Stimulated activated CD8-positive, alpha-beta memory T cell treated with anti-CD3 and anti-CD28 coated beads, Interleukin-4, amount 100 ng/mL, for 24 hours (primary cell): ENCODE measurements at regions not wholly inside any gene's neighbourhood (a gene's known extent, or its start where the extent isn't known, plus 50 kb on each side); places are given as distances from the start of the nearest gene placed in this dataset.
A peak's percentile ranks its signal among the peaks of the same experiment; 100 is the strongest.
"Not testable (repeated sequence)": the region's sequence is repeated elsewhere in the genome, so short reads cannot be mapped to it uniquely, and the experiment has no call there.

Source experiments
- DNase-seq: peaks from one replicate; pipeline ENCODE4 v3.0.0-alpha.2; 2020; ENCODE audit warnings: low read depth

GRCh38 chr9:41018948-41019347 is 109.5 kb downstream of the FOXD4L6 start:
- DNase-seq = not testable (repeated sequence)

DNA sequence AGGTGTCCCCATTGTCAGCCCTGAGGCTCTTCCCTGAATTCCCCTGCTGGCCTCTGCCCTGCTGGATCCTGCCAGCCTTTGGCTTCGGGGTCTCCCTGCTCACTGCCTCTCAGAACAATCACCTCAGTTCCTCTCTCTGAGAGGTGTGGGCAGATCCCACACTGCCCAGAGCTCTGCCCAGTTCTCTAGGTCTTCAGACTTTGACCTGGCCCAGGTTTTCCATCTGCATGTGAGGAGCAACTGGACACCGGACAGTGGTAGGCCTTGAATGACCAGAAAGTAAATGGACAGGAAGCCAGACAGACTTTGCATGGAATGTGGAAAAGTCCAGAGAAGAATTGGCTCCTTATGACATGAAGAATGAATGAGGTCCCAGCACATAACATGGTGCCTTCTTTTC is 111.8 kb downstream of the FOXD4L6 start:
- not testable (repeated sequence) for DNase-seq

- not testable (repeated sequence) for DNase-seq
Measured at GRCh38 chr9:40999952-41000700, 128.4 kb downstream of the FOXD4L6 start.

- not testable (repeated sequence) for DNase-seq
Measured at GRCh38 chr9:40995490-40995889, 133.0 kb downstream of the FOXD4L6 start.

DNA sequence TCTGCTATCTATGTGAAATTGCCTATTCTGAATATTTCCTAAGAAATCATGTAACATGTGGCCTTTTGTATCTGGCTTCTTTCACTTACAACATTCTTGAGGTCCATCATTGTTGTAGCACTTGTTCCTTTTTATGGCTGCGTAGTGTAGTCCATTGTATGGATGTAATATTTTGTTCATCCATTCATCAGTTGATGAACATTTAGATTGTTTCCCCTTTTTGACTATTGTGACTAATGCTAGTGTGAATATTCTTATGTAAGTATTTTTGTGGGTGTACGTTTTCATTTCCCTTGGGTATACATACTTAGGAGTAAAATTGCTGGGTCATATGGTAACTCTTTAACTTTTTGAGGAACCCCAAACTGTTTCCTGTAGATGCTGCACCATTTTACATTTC is 134.6 kb downstream of the FOXD4L6 start:
- DNase-seq = not testable (repeated sequence)

- not testable (repeated sequence) for DNase-seq
Measured at GRCh38 chr9:40993375-40993774, 135.1 kb downstream of the FOXD4L6 start.

- not testable (repeated sequence) for DNase-seq
Measured at GRCh38 chr9:40992472-40992821, 136.0 kb downstream of the FOXD4L6 start.

- DNase-seq = peak; percentile 97
Measured at GRCh38 chr9:40991741-40992471, 136.6 kb downstream of the FOXD4L6 start.

DNA sequence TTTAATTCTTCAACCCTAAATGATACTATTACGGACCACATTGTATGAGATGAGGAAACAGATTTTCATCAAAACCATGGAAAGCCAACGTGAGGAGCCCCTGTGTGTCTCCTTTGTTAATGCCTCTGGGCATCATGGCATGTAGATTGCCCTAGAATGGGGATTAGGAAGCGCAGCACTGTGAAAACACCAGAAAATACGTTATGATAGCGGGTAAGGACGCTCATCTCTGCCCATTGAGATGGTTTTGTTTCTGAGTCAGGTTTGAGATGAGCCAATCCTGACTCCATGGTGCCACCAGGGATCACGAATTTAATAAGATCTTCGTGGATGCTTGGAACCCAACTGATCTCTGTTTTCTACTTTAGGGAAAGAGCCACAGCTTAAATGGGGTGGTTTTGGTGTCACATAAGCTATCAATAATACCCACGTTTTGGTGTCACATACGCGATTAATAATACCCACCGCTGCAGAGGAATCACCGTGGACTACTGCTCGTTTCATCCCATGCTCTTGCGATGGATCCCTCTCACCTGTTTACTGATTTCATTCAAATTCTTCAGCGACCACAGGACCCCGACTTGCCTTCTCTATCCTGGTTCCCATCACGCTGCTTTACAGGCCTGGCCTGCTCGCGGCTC is 137.3 kb downstream of the FOXD4L6 start:
- not testable (repeated sequence) for DNase-seq

GRCh38 chr9:40986332-40986731 is 142.1 kb downstream of the FOXD4L6 start:
- not testable (repeated sequence) for DNase-seq

- not testable (repeated sequence) for DNase-seq
Measured at GRCh38 chr9:40975351-40975750, 153.1 kb downstream of the FOXD4L6 start.

GRCh38 chr9:40974912-40975311 is 153.6 kb downstream of the FOXD4L6 start:
- not testable (repeated sequence) for DNase-seq

- not testable (repeated sequence) for DNase-seq
Measured at GRCh38 chr9:40971773-40972172, 156.7 kb downstream of the FOXD4L6 start.

DNA sequence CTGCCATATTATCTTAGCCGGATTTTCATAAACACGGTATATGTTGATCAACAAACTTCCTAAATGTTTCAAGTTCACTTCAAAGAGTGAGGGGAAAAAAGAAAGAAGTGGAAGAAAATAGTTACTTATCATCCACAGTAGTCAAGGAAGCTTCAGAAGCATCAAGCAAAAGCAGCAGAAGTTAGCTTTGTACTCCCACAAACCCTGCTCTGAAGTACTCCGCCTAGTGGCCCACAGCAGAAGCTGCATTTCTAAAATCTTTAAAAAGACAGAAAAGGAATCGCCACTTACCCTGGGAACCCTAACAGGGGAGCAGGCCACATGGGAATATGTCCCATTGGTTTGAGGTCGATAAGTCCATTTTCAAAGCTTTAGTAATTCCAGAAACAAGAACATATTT is 158.1 kb downstream of the FOXD4L6 start:
- not testable (repeated sequence) for DNase-seq

DNA sequence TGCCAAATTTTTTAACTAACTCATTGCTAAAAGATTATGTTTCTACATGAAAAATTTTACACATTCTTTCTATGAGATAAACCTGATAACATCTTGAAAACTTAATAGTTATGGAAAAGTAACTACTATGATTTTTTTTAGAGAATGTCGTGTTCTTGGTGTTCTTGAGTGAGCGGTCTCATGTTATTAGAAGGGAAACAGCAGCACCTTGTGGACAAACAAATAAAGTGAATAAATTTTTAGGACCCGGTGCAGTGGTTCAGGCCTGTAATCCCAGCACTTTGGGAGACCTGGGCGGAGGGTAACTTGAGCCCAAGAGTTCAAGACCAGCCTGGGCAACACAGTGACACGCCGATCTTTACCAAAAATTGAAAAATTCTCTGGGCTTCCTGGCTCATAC is 166.0 kb downstream of the FOXD4L6 start:
- not testable (repeated sequence) for DNase-seq

DNA sequence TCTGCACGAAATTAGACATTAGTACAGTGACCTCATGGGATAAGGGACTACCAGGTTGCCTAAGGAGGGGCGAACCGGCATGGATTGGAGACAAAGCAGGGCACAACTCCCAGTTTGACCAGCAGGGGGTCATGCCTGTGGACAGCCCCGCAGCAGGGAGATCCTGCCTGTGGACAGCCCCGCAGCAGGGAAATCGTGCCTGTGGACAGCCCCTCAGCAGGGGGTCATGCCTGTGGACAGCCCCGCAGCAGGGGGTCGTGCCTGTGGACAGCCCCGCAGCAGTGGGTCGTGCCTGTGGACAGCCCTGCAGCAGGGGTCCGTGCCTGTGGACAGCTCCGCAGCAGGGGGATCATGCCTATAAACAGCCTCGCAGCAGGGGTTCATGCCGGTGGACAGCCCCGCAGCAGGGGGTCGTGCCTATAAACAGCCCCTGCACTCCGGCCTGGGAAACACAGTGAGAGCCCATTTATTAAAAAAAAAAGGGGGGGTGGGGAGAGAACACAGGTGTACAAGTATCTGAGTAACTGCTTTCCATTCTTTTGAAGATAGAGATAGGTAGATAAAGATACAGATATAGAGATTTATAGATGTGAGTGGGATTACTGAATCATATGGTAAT is 176.5 kb downstream of the FOXD4L6 start:
- DNase-seq = not testable (repeated sequence)

GRCh38 chr9:40946228-40946627 is 182.3 kb downstream of the FOXD4L6 start:
- not testable (repeated sequence) for DNase-seq

DNA sequence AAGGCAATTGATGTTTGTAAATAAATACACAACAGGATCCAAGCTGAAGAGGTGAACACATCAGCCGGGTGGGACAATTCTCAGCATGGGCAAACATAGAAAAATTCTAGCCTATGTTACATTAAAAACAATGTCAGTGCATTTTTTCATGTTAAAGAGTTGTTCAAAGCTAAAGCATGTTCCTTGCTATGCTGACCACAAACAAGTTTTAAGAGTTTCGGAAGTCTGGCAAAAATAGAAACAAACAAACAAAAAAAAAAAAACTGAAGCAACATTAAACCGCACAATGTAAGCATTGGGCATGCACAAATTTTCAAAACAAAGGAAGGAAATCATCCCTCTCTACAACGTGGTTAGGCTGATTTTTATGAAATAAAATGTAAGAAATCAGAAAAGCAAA is 185.8 kb downstream of the FOXD4L6 start:
- not testable (repeated sequence) for DNase-seq

DNA sequence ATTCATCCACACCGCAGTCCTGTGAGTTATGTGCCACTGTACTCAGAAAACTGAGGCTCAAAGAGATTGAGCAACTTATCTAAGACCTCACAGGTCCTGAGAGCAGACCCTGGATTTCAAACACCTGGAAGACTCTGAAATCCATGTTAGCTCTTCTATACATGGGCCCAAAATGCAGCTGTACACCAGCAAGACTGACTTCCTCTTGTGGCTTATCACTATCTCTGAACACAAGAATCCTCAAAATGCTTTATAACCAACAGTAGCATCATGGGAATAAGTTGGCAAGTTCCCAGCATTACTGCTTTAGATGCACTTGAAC is 188.6 kb downstream of the FOXD4L6 start:
- not testable (repeated sequence) for DNase-seq

- DNase-seq = not testable (repeated sequence)
Measured at GRCh38 chr9:40939201-40939887, 189.1 kb downstream of the FOXD4L6 start.

GRCh38 chr9:40935336-40935735 is 193.1 kb downstream of the FOXD4L6 start:
- DNase-seq = no peak

DNA sequence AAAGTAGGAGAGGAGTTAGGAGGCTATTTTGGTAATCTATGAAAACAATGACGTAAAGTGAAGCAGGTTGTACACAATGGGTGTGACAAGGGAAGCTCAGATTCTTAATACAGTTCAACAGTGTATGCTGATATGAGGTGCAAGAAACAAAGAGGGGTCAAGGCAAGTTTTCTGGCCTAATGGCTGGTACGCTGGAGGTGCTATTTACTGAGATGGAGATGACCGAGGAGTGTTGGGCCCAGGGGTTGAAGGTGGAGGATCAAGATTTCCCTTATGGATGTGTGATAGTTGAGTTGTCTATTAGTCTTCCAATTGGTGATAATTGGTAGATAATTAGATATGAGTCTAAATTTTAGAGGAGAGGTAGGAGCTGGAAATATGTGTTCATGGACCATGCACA is 194.0 kb downstream of the FOXD4L6 start:
- DNase-seq = not testable (repeated sequence)
